ENCODE measurements at regions not wholly inside any gene's neighbourhood (a gene's known extent, or its start where the extent isn't known, plus 50 kb on each side); places are given as distances from the start of the nearest gene placed in this dataset.
"Not testable (repeated sequence)": the region's sequence is repeated elsewhere in the genome, so short reads cannot be mapped to it uniquely, and the experiment has no call there.

GRCh38 chr13:86255820-86256219, 456.6 kb upstream of the SLITRK6 start:
- not testable (repeated sequence) for TF ChIP-seq CTCF (IDR thresholded peaks at IDR 0.05); ZFX (IDR thresholded peaks at IDR 0.05; ENCODE audit: borderline replicate concordance)

All from 22Rv1 (cell line).